Glomerular visceral epithelial cell (primary cell): ENCODE measurements at regions not wholly inside any gene's neighbourhood (a gene's known extent, or its start where the extent isn't known, plus 50 kb on each side); places are given as distances from the start of the nearest gene placed in this dataset.
"Not testable (repeated sequence)": the region's sequence is repeated elsewhere in the genome, so short reads cannot be mapped to it uniquely, and the experiment has no call there.

Experiments
- DNase-seq: peaks from one replicate; pipeline ENCODE4 v3.0.0-alpha.2; 2016; ENCODE audit errors: extremely low spot score

- no peak for DNase-seq
Measured at GRCh38 chr11:8772571-8773519, 90.3 kb downstream of the RPL27A start.

GRCh38 chr11:8773916-8774539, 91.4 kb downstream of the RPL27A start:
- DNase-seq: no peak

- DNase-seq: not testable (repeated sequence)
Measured at GRCh38 chr11:8774916-8775315, 92.3 kb downstream of the RPL27A start.

GRCh38 chr11:8775332-8775731, 92.7 kb downstream of the RPL27A start:
- DNase-seq: no peak

GRCh38 chr11:8775734-8776133, 93.1 kb downstream of the RPL27A start:
- DNase-seq: no peak

GRCh38 chr11:8776209-8776608, 93.6 kb downstream of the RPL27A start:
- no peak for DNase-seq

GRCh38 chr11:8777907-8778767, 95.5 kb downstream of the RPL27A start:
- DNase-seq: no peak

GRCh38 chr11:8779107-8779506, 96.5 kb downstream of the RPL27A start:
- no peak for DNase-seq

- no peak for DNase-seq
Measured at GRCh38 chr11:8779732-8780131, 97.1 kb downstream of the RPL27A start.

GRCh38 chr11:8784954-8785353, 102.4 kb downstream of the RPL27A start:
- no peak for DNase-seq

- no peak for DNase-seq
Measured at GRCh38 chr11:8785457-8785856, 102.9 kb downstream of the RPL27A start.

- no peak for DNase-seq
Measured at GRCh38 chr11:8785998-8786397, 103.4 kb downstream of the RPL27A start.

- DNase-seq: no peak
Measured at GRCh38 chr11:8786933-8787332, 104.3 kb downstream of the RPL27A start.

- DNase-seq: no peak
Measured at GRCh38 chr11:8787372-8787771, 104.8 kb downstream of the RPL27A start.

- DNase-seq: no peak
Measured at GRCh38 chr11:8788616-8789015, 106.0 kb downstream of the RPL27A start.

- DNase-seq: no peak
Measured at GRCh38 chr11:8789864-8790263, 107.3 kb downstream of the RPL27A start.

- DNase-seq: no peak
Measured at GRCh38 chr11:8790968-8791367, 108.4 kb downstream of the RPL27A start.

GRCh38 chr11:8792710-8793109, 110.1 kb downstream of the RPL27A start:
- no peak for DNase-seq

GRCh38 chr11:8793114-8793777, 110.7 kb downstream of the RPL27A start:
- DNase-seq: no peak

- no peak for DNase-seq
Measured at GRCh38 chr11:8794126-8794525, 111.5 kb downstream of the RPL27A start.

- DNase-seq: no peak
Measured at GRCh38 chr11:8794677-8795103, 112.1 kb downstream of the RPL27A start.

GRCh38 chr11:8796941-8797340, 114.0 kb upstream of the AKIP1 start:
- DNase-seq: no peak
